ENCODE measurements at regions not wholly inside any gene's neighbourhood (a gene's known extent, or its start where the extent isn't known, plus 50 kb on each side); places are given as distances from the start of the nearest gene placed in this dataset.

DNA sequence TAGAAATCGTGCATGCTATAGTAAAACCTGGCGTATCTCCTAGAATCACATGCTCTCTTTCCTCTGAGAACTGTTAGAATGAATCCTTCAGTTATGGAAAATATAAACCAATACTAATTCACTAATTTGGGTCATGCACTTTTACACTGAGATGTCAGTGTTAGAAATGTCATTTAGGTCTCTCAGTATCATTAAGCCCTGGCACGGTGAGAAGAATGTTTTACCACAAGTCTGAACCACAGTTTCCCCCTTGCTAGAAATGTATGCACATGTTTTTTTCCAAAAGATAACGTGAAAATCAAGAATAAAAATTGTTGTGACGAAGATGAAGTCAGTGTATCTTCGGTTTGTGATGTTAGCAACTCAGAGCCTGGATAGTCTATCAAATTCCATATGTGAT, 1062.7 kb upstream of the NCAM2 start:
- TF ChIP-seq EP300 (IDR thresholded peaks at IDR 0.05) (no peak), POLR2AphosphoS5 (IDR thresholded peaks at IDR 0.05) (no peak), CTCF (IDR thresholded peaks at IDR 0.05) (no peak), POLR2A (IDR thresholded peaks at IDR 0.05) (no peak)
- intact Hi-C loops (cut with DNase I): no loop called here
- Histone ChIP-seq H3K27ac (no peak overlapping the region), H3K9me3 (no peaks in the 10 kb centered on the region), H3K36me3 (no peaks in the 10 kb centered on the region), H3K4me1 (no peaks in the 10 kb centered on the region), H3K27me3 (no peaks in the 10 kb centered on the region), H3K4me3 (no peak overlapping the region)
- 71 to 86% methylated on average over 6 of the region's 6 CpGs for WGBS, 2 donors
- no peak for DNase-seq

DNA sequence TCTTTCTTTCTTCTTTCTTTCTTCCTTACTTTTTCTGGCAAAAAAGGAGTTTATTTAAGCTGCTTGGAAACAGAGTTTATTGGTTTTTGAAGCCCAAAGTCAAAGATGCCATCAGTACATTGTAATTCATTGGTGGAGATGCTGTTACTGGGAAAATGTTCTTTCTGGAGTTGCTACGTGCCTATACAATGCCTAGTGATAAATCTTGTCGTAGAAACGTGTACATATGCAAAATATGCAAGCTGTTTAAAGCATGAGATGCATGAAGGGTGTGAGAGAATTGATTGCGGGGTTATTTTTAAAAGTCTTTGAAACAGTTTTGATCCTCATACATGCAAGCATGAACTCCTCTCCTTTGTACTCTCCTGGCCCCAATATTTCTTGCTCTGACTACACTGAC, 1060.6 kb upstream of the NCAM2 start:
- DNase-seq: no peak
- H3K27ac ChIP-seq: no peak overlapping the region
- no peak overlapping the region for H3K4me3 ChIP-seq
- H3K4me1 ChIP-seq: no peaks in the 10 kb centered on the region
- intact Hi-C loops (cut with DNase I): no loop called here
- H3K36me3 ChIP-seq: no peaks in the 10 kb centered on the region
- H3K9me3 ChIP-seq: no peaks in the 10 kb centered on the region
- 68 to 75% methylated on average over 4 of the region's 4 CpGs for WGBS, 2 donors
- H3K27me3 ChIP-seq: no peaks in the 10 kb centered on the region
- TF ChIP-seq CTCF (IDR thresholded peaks at IDR 0.05) (no peak), POLR2A (IDR thresholded peaks at IDR 0.05) (no peak), POLR2AphosphoS5 (IDR thresholded peaks at IDR 0.05) (no peak), EP300 (IDR thresholded peaks at IDR 0.05) (no peak)

DNA sequence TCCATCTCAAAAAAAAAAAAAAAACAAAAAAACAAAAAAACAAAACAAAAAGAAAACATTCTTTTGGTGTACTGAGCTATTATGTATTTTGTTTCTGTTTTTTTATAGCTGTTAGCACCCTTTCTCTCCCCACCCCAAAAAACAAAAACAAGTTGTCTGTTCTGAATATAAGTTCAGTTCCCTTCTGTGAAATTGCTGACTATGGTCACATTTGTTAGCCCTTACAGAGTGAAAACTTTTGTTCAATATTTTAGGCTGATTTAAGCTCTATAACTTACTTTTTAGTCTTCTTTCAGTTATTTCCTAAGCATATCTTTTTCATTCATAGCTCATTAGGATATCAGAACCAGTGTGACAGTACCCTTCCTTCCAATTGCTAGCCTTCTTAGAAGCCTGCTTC, 1056.6 kb upstream of the NCAM2 start:
- Histone ChIP-seq H3K27me3 (no peaks in the 10 kb centered on the region), H3K36me3 (no peaks in the 10 kb centered on the region), H3K4me3 (no peak overlapping the region), H3K9me3 (no peaks in the 10 kb centered on the region), H3K27ac (no peak overlapping the region), H3K4me1 (no peaks in the 10 kb centered on the region)
- DNase-seq: no peak
- TF ChIP-seq CTCF (IDR thresholded peaks at IDR 0.05) (no peak), POLR2AphosphoS5 (IDR thresholded peaks at IDR 0.05) (no peak), EP300 (IDR thresholded peaks at IDR 0.05) (no peak), POLR2A (IDR thresholded peaks at IDR 0.05) (no peak)
- intact Hi-C loops (cut with DNase I): no loop called here

DNA sequence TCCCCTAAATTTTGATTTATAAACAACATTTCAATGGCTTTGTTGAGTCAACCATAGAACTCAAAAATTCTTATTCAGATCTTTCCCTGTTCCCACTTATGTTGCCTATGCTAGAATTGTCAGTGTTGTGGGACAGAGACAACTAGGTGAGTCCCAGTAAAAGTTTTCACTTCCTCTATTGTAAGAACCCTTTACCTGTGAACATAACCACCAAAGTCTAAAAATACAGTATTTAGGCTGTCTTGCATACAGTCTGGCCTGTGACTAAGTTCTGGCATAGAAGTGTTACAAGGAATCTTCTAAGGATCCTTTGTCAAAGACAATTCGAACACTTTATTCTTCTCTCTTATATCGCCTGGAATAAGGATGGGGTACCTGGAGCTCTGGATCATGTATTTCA, 1047.9 kb upstream of the NCAM2 start:
- 97% methylated on average over 2 of the region's 2 CpGs for WGBS, 2 donors
- intact Hi-C loops (cut with DNase I): no loop called here

More for the DNA sequence above, 1047.9 kb upstream of the NCAM2 start:
- TF ChIP-seq POLR2AphosphoS5 (IDR thresholded peaks at IDR 0.05): no peak
- no peak for TF ChIP-seq EP300 (IDR thresholded peaks at IDR 0.05)
- no peak for TF ChIP-seq CTCF (IDR thresholded peaks at IDR 0.05)
- TF ChIP-seq POLR2A (IDR thresholded peaks at IDR 0.05): no peak
- H3K27me3 ChIP-seq: no peaks in the 10 kb centered on the region
- H3K4me1 ChIP-seq: no peaks in the 10 kb centered on the region
- H3K9me3 ChIP-seq: no peaks in the 10 kb centered on the region
- no peak for DNase-seq
- H3K36me3 ChIP-seq: no peaks in the 10 kb centered on the region
- H3K4me3 ChIP-seq: no peak overlapping the region
- H3K27ac ChIP-seq: no peak overlapping the region
